AG20443 (cell line): ENCODE measurements at regions not wholly inside any gene's neighbourhood (a gene's known extent, or its start where the extent isn't known, plus 50 kb on each side); places are given as distances from the start of the nearest gene placed in this dataset.

Experiments used
- DNase-seq: peaks from one replicate; pipeline ENCODE4 v3.0.0; 2012; ENCODE audit warnings: low spot score, mixed read lengths

- DNase-seq: no peak
Observed at GRCh38 chr16:77553130-77553529, 118.3 kb upstream of the ADAMTS18 start.

DNA sequence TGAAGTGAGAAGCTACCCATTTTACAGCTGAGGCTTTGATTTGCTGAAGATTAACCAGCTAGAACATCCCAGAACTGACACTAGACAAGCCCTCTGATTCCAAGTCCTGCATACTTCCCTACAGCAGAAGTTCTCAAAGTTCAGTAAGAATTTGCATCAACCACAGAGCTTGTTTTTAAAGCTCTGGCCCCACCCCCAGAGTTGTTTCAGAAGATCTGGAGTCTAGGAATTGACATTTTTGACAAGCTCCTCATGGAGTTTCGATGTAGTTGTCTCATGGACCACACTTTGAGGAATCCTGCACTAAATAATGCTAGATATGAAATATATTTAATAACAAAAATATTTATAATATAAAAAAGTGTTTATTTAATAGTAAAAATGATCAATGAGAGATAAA is 120.3 kb upstream of the ADAMTS18 start:
- no peak for DNase-seq

DNA sequence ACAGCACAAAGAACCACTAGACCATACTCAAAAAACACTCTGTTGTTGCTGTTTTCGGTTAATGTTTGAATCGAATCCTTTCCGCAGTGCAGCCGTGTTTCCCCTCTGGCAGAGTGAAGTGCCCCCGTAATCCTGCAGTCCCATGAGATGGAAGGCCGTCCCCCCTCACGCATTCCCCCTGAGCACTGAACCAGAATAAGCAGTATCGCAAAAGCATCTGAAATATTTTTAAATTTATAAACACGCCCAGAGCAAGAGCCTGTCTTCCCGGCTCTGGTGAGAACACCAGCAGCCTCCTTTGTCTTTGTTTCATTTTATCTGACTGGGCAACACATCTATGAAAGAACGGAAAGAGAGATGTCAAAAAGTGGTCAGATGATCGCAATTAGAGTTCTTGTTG is 121.0 kb upstream of the ADAMTS18 start:
- no peak for DNase-seq

DNA sequence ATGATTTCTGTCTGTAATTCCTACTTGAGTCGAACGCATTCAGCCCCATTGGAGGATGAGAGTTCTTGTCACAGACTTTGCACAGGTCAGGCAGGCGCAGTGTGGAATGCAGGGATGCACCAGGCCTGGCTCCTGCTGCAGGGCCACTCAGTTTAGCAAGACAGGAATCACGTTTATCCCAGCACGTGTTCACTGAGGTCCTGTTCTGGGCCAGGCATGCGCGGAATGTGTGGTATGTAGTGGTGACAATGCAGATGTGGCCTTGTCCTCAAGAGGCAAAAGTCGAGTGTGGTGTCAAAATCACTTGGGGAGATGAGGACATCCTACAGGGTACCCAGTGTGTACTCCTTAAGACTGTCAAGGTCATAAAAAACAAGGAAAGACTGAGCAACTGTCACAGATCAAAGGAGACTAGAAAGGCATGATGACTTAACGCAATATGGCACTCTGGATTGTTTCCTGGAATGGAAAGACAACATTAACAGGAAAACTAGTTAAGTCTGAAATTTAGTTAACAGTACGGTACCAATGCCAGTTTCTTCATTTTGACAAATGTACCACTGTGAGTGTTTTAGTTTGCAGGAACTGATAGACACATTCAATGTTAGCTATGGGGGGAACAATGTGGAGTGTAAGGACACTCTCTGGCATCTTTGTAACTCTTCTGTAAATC is 121.5 kb upstream of the ADAMTS18 start:
- no peak for DNase-seq

DNA sequence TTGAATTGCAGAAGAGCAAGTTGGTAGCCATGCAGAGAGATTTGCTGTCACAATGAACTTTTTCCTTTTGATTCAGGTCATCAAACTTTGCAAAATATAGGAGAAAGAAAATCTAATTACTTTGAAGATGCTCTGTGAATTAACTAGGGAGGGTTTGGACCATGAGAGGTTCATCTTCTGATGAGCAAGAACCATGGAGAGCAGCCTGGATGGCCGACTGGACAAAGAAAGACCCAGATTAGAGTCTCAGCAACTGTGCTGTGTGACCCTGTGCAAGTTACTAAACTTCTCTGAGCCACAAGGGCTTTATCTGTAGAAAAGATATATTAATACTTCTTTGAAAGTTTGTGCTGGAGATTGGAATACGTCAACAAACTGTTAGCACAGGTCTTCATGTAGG is 122.6 kb upstream of the ADAMTS18 start:
- no peak for DNase-seq

DNA sequence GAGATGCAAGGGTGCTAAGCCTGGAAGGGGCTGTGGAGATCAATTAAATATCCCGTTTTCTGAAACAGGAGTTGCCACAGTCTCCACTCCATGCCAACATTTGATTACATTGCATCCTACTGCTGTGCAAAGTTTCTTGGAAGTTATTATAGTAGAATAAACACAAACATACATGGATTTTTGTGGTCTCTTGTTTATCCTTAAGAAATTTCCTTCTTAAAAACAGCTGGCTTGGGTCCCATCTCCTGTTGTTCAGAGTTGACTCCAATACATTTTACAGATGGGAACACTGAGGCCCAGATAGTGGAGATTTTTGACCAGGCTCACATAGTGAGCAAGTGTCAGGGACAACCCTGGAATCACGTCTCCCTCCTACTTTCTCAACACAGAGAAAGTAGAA is 124.0 kb upstream of the ADAMTS18 start:
- no peak for DNase-seq

GRCh38 chr16:77562497-77562896 is 127.7 kb upstream of the ADAMTS18 start:
- DNase-seq: no peak

- peak; percentile 48 for DNase-seq
Observed at GRCh38 chr16:77564791-77565390, 130.1 kb upstream of the ADAMTS18 start.

DNA sequence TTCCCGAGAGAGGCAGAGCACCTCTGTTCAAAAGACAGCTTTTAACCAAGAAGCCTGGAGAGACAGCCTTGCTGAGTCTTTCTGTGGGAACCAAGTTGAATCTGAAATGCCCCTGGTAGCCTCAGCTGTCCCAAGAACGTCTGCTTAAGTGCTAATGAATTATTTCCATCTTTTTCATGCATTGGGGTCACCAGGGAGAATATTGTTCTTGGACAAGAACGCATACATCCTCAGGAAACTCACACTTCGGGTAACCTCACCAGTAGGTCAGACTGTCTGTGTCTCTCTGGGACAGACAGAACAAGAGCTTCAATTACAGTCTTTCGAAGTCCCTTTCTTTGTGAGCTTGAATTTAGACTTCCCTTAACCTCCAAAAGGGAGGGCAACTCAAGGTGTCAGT is 134.6 kb upstream of the ADAMTS18 start:
- no peak for DNase-seq

- DNase-seq: no peak
Observed at GRCh38 chr16:77570574-77570973, 135.7 kb upstream of the ADAMTS18 start.

DNA sequence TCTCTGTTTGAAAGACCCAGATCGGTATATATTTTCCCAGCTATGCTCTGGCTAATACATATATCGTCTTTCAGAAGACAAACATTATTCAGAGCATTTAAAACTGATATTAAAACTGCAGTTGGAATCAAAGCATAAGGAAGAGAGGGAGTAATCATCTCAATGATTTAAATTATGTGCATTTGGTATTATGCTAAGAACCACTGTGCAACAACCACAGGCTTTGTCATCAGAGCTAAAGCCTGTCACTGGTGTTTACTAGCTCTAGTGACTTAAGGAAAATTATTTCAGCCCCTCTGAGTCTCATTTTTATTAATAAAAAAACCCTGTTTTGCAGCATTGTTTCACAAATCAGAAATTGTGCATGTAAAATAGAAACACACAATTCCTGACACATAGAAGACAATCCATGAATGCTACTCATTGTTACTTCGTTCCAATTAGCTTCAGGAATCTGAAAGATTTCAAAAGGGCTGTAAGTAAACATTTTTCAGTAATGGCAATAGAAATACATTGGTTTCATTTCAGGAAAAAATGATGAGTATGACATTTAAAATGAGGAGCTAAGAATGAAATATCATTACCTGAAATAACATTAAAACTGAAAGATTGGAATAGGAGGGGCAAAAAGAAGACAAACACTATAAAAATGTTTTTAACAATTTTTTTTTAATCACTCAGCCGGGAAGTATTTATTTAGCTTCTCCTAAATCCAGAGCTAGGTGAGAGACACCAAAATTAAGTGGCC is 136.5 kb upstream of the ADAMTS18 start:
- DNase-seq: no peak

- peak; percentile 47 for DNase-seq
Observed at GRCh38 chr16:77574867-77575624, 140.2 kb upstream of the ADAMTS18 start.

DNA sequence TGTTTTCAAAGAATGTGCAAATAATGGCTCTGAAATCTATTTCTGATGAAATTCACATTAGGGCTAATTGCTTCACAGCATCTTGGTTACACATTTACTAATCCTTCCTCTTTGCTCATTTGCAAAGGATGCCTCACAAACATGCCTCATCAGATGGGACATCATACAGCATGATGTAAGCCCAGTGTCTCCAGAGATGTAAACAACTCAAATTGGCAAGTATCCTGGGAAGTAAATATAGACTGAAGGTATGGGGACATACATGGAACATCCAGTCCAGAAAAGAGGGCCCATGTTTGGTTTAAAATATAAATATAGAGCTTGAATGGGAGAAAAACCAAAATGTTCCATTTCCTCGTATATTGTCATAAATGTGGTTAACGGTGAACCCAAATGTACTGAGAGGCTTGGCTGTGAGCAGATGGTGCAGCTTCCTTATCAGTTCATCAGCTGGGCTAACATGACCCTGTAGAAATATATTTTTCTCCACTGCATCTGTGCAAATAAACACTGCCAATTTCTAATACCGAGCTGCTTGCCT is 142.9 kb upstream of the NUDT7 start:
- no peak for DNase-seq

- DNase-seq: peak; percentile 33
Observed at GRCh38 chr16:77581706-77582105, 140.6 kb upstream of the NUDT7 start.

GRCh38 chr16:77584205-77584859 is 138.0 kb upstream of the NUDT7 start:
- peak; percentile 69 for DNase-seq

GRCh38 chr16:77585379-77586251 is 136.7 kb upstream of the NUDT7 start:
- no peak for DNase-seq

GRCh38 chr16:77588389-77588788 is 133.9 kb upstream of the NUDT7 start:
- no peak for DNase-seq

- DNase-seq: no peak
Observed at GRCh38 chr16:77589071-77589765, 133.1 kb upstream of the NUDT7 start.

- DNase-seq: no peak
Observed at GRCh38 chr16:77590707-77591106, 131.6 kb upstream of the NUDT7 start.

DNA sequence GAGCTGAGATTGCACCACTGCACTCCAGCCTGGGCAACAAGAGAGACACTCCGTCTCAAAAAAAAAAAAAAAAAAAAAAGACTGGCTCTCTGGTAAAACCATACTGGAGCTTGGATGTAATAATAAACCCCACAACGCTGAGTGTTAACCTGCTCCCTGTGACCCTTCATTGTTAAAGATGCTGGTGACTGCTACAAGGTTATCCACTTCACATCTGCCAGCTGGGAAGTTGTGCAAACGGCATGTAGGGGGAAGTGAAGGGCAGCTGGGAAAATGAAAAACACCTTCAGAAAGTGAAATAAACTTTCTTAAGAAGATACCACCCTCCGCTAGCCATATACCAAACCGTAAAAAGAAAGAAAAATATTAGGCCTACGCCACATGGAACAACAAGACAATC is 131.0 kb upstream of the NUDT7 start:
- DNase-seq: no peak
